ENCODE measurements at regions not wholly inside any gene's neighbourhood (a gene's known extent, or its start where the extent isn't known, plus 50 kb on each side); places are given as distances from the start of the nearest gene placed in this dataset.

DNA sequence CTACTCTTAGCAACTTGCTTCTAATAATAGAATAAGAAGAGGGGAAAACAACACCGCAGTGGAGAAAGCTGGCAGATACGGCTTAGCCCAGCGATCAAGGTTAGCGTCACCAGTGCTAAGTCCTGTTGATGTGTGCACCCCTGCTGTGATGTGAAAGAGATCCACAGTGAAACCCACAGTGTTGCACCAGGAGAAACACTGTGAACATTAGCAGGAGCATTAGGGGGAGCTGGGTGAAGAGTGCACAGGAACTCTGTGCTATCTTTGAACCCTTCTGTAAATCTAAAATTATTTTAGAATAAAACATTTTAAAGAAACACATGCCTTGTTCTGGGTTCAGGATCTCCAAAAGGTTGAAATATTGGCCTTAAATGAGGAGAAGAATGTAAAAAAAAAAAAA, 154.1 kb upstream of the UNC5B start:
- TF ChIP-seq EZH2 (IDR thresholded peaks at IDR 0.05; ENCODE audit: low read length), result no peak
- no peak for TF ChIP-seq CTCF (optimal IDR thresholded peaks at IDR 0.05 in 1 of 3, IDR thresholded peaks at IDR 0.05 in 1 of 3, conservative IDR thresholded peaks at IDR 0.05 in 1 of 3; ENCODE audit: extremely low read depth in 1 of 3, insufficient read depth in 2 of 3, low read length in 3 of 3)
- FAIRE-seq (no peak), DNase-seq (ENCODE audit: low read depth, low spot score) (no peak)
- H3K27me3 ChIP-seq (ENCODE audit: control insufficient read depth, extremely low read depth, insufficient read depth, low read length), result peaks cover 15% of the 10 kb centered on the region
- no peaks in the 10 kb centered on the region for H3K79me2 ChIP-seq (ENCODE audit: control insufficient read depth, insufficient read depth, low read length)
- no peak overlapping the region for H3K27ac ChIP-seq (ENCODE audit: control insufficient read depth, insufficient read depth, low read length)
- H3K4me1 ChIP-seq (ENCODE audit: control insufficient read depth, extremely low read depth, insufficient read depth, low read length), result no peaks in the 10 kb centered on the region
- H3K9me3 ChIP-seq (ENCODE audit: control insufficient read depth, low read depth, low read length), result no peaks in the 10 kb centered on the region
- no peaks in the 10 kb centered on the region for H3K36me3 ChIP-seq (ENCODE audit: control insufficient read depth in 2 of 2, extremely low read depth in 1 of 2, insufficient read depth in 2 of 2, low read length in 2 of 2)
- dilution Hi-C loops (cut with MboI; ENCODE audit: extremely low pct_ligation_motif_present, low sequenced_read_pairs), result no loop called here
- no peaks in the 10 kb centered on the region for H3K9me1 ChIP-seq (ENCODE audit: control insufficient read depth, extremely low read depth, insufficient read depth, low read length)
- H3K9ac ChIP-seq (ENCODE audit: control insufficient read depth, extremely low read depth, insufficient read depth, low read length), result no peak overlapping the region
- H4K20me1 ChIP-seq (ENCODE audit: control insufficient read depth, extremely low read depth, insufficient read depth, low read length), result no peaks in the 10 kb centered on the region
- no peak overlapping the region for H3K4me2 ChIP-seq (ENCODE audit: control insufficient read depth, extremely low read depth, insufficient read depth, low read depth, low read length)
- H3K4me3 ChIP-seq (ENCODE audit: control insufficient read depth in 2 of 3, extremely low read depth in 1 of 3, insufficient read depth in 2 of 3, low read depth in 1 of 3, low read length in 3 of 3), result no peak overlapping the region
- no peak overlapping the region for H2AFZ ChIP-seq (ENCODE audit: control insufficient read depth, low read length)

GRCh38 chr10:71059054-71059818, 153.1 kb upstream of the UNC5B start:
- DNase-seq (ENCODE audit: low read depth, low spot score), result no peak
- H3K9me3 ChIP-seq (ENCODE audit: control insufficient read depth, low read depth, low read length), result no peaks in the 10 kb centered on the region
- no peak overlapping the region for H3K27ac ChIP-seq (ENCODE audit: control insufficient read depth, insufficient read depth, low read length)
- H3K36me3 ChIP-seq (ENCODE audit: control insufficient read depth in 2 of 2, extremely low read depth in 1 of 2, insufficient read depth in 2 of 2, low read length in 2 of 2), result no peaks in the 10 kb centered on the region
- H3K79me2 ChIP-seq (ENCODE audit: control insufficient read depth, insufficient read depth, low read length), result no peaks in the 10 kb centered on the region
- no peaks in the 10 kb centered on the region for H3K4me1 ChIP-seq (ENCODE audit: control insufficient read depth, extremely low read depth, insufficient read depth, low read length)
- dilution Hi-C loops (cut with MboI; ENCODE audit: extremely low pct_ligation_motif_present, low sequenced_read_pairs), result no loop called here
- no peak for TF ChIP-seq CTCF (optimal IDR thresholded peaks at IDR 0.05 in 1 of 3, IDR thresholded peaks at IDR 0.05 in 1 of 3, conservative IDR thresholded peaks at IDR 0.05 in 1 of 3; ENCODE audit: extremely low read depth in 1 of 3, insufficient read depth in 2 of 3, low read length in 3 of 3)
- no peak for TF ChIP-seq EZH2 (IDR thresholded peaks at IDR 0.05; ENCODE audit: low read length)
- no peak overlapping the region for H3K4me3 ChIP-seq (ENCODE audit: control insufficient read depth in 2 of 3, extremely low read depth in 1 of 3, insufficient read depth in 2 of 3, low read depth in 1 of 3, low read length in 3 of 3)
- no peaks in the 10 kb centered on the region for H3K9me1 ChIP-seq (ENCODE audit: control insufficient read depth, extremely low read depth, insufficient read depth, low read length)
- no peaks in the 10 kb centered on the region for H4K20me1 ChIP-seq (ENCODE audit: control insufficient read depth, extremely low read depth, insufficient read depth, low read length)
- peaks cover 15% of the 10 kb centered on the region for H3K27me3 ChIP-seq (ENCODE audit: control insufficient read depth, extremely low read depth, insufficient read depth, low read length)
- no peak overlapping the region for H3K4me2 ChIP-seq (ENCODE audit: control insufficient read depth, extremely low read depth, insufficient read depth, low read depth, low read length)
- no peak overlapping the region for H3K9ac ChIP-seq (ENCODE audit: control insufficient read depth, extremely low read depth, insufficient read depth, low read length)
- FAIRE-seq, result no peak
- H2AFZ ChIP-seq (ENCODE audit: control insufficient read depth, low read length), result no peak overlapping the region

Data from keratinocyte (primary cell).